Stimulated activated CD4-positive, alpha-beta T cell treated with anti-CD3 and anti-CD28 coated beads, Interleukin-1b, Interleukin-23, amount 100 ng/mL, for 4 hours (primary cell): ENCODE measurements at regions not wholly inside any gene's neighbourhood (a gene's known extent, or its start where the extent isn't known, plus 50 kb on each side); places are given as distances from the start of the nearest gene placed in this dataset.
"Not testable (repeated sequence)": the region's sequence is repeated elsewhere in the genome, so short reads cannot be mapped to it uniquely, and the experiment has no call there.

Source experiments
- DNase-seq, 2 donors: peaks; one replicate each; pipeline ENCODE4 v3.0.0-alpha.2; 2020; ENCODE audit warnings: low read depth in 2 of 2

- no peak for DNase-seq
Observed at GRCh38 chr19:20482721-20483120, 82.9 kb downstream of the ZNF737 start.

GRCh38 chr19:20481736-20482135, 83.8 kb downstream of the ZNF737 start:
- DNase-seq, result no peak

GRCh38 chr19:20479483-20479882, 86.1 kb downstream of the ZNF737 start:
- no peak for DNase-seq

- no peak for DNase-seq
Observed at GRCh38 chr19:20478936-20479335, 86.6 kb downstream of the ZNF737 start.

GRCh38 chr19:20472854-20473253, 92.7 kb downstream of the ZNF737 start:
- no peak for DNase-seq

- no peak for DNase-seq
Observed at GRCh38 chr19:20471431-20471830, 94.2 kb downstream of the ZNF737 start.

- DNase-seq, result no peak
Observed at GRCh38 chr19:20470345-20471135, 95.0 kb downstream of the ZNF737 start.

- DNase-seq, result not testable (repeated sequence)
Observed at GRCh38 chr19:20466638-20466990, 99.0 kb downstream of the ZNF737 start.

- DNase-seq, result not testable (repeated sequence)
Observed at GRCh38 chr19:20465922-20466637, 99.5 kb downstream of the ZNF737 start.

- no peak for DNase-seq
Observed at GRCh38 chr19:20453425-20453935, 112.1 kb downstream of the ZNF737 start.

GRCh38 chr19:20444202-20444885, 121.2 kb downstream of the ZNF737 start:
- no peak for DNase-seq

- not testable (repeated sequence) for DNase-seq
Observed at GRCh38 chr19:20432266-20432842, 133.2 kb downstream of the ZNF737 start.

GRCh38 chr19:20431826-20432225, 133.8 kb downstream of the ZNF737 start:
- DNase-seq, result no peak

- DNase-seq, result peak in 1 of 2 donors; percentile 12
Observed at GRCh38 chr19:20423381-20424197, 142.0 kb downstream of the ZNF737 start.

GRCh38 chr19:20422216-20423205, 143.1 kb downstream of the ZNF737 start:
- no peak for DNase-seq

GRCh38 chr19:20416661-20417060, 148.9 kb downstream of the ZNF737 start:
- no peak for DNase-seq

GRCh38 chr19:20414120-20414519, 151.5 kb downstream of the ZNF737 start:
- DNase-seq, result no peak

GRCh38 chr19:20413705-20414104, 151.9 kb downstream of the ZNF737 start:
- no peak for DNase-seq

- DNase-seq, result no peak
Observed at GRCh38 chr19:20412846-20413245, 152.7 kb downstream of the ZNF737 start.

- no peak for DNase-seq
Observed at GRCh38 chr19:20397292-20397691, 168.3 kb downstream of the ZNF737 start.
